ENCODE measurements at regions not wholly inside any gene's neighbourhood (a gene's known extent, or its start where the extent isn't known, plus 50 kb on each side); places are given as distances from the start of the nearest gene placed in this dataset.

- TF ChIP-seq, protein P1, sequence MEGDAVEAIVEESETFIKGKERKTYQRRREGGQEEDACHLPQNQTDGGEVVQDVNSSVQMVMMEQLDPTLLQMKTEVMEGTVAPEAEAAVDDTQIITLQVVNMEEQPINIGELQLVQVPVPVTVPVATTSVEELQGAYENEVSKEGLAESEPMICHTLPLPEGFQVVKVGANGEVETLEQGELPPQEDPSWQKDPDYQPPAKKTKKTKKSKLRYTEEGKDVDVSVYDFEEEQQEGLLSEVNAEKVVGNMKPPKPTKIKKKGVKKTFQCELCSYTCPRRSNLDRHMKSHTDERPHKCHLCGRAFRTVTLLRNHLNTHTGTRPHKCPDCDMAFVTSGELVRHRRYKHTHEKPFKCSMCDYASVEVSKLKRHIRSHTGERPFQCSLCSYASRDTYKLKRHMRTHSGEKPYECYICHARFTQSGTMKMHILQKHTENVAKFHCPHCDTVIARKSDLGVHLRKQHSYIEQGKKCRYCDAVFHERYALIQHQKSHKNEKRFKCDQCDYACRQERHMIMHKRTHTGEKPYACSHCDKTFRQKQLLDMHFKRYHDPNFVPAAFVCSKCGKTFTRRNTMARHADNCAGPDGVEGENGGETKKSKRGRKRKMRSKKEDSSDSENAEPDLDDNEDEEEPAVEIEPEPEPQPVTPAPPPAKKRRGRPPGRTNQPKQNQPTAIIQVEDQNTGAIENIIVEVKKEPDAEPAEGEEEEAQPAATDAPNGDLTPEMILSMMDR (IDR thresholded peaks at IDR 0.05), result no peak
- no peak for TF ChIP-seq POLR2A (IDR thresholded peaks at IDR 0.05)
- no peak for TF ChIP-seq EP300 (IDR thresholded peaks at IDR 0.05; ENCODE audit: low read depth)
- TF ChIP-seq POLR2AphosphoS5 (IDR thresholded peaks at IDR 0.05), result no peak
Observed at GRCh38 chr9:120018550-120018949, 561.4 kb downstream of the CDK5RAP2 start.
